ENCODE measurements at regions not wholly inside any gene's neighbourhood (a gene's known extent, or its start where the extent isn't known, plus 50 kb on each side); places are given as distances from the start of the nearest gene placed in this dataset.

- FAIRE-seq (no peak), DNase-seq (ENCODE audit: insufficient read length, low spot score) (no peak)
- TF ChIP-seq POLR2A (IDR thresholded peaks at IDR 0.05; ENCODE audit: low read depth, low read length) (no peak), POU2F2 (IDR thresholded peaks at IDR 0.05; ENCODE audit: low read depth, low read length) (no peak), PAX5 (IDR thresholded peaks at IDR 0.05; ENCODE audit: insufficient read depth, low read length, severe bottlenecking) (no peak), SPI1 (IDR thresholded peaks at IDR 0.05; ENCODE audit: low read depth, low read length) (no peak), TAF1 (IDR thresholded peaks at IDR 0.05; ENCODE audit: low read depth, low read length) (no peak), POLR2AphosphoS5 (IDR thresholded peaks at IDR 0.05; ENCODE audit: low read depth, low read length) (no peak)
Measured at GRCh38 chr16:85387171-85387507, 226.0 kb upstream of the GSE1 start.

- no peak for FAIRE-seq
- no peak for TF ChIP-seq POU2F2 (IDR thresholded peaks at IDR 0.05; ENCODE audit: low read depth, low read length)
- TF ChIP-seq TAF1 (IDR thresholded peaks at IDR 0.05; ENCODE audit: low read depth, low read length) = no peak
- no peak for TF ChIP-seq PAX5 (IDR thresholded peaks at IDR 0.05; ENCODE audit: insufficient read depth, low read length, severe bottlenecking)
Measured at GRCh38 chr16:85387731-85388295, 225.3 kb upstream of the GSE1 start.

GRCh38 chr16:85389679-85390470 is 223.2 kb upstream of the GSE1 start:
- no peak for FAIRE-seq
- TF ChIP-seq SPI1 (IDR thresholded peaks at IDR 0.05; ENCODE audit: low read depth, low read length) (no peak), POLR2A (IDR thresholded peaks at IDR 0.05; ENCODE audit: low read depth, low read length) (no peak), PAX5 (IDR thresholded peaks at IDR 0.05; ENCODE audit: insufficient read depth, low read length, severe bottlenecking) (no peak), POU2F2 (IDR thresholded peaks at IDR 0.05; ENCODE audit: low read depth, low read length) (no peak), POLR2AphosphoS5 (IDR thresholded peaks at IDR 0.05; ENCODE audit: low read depth, low read length) (no peak), TAF1 (IDR thresholded peaks at IDR 0.05; ENCODE audit: low read depth, low read length) (no peak)
- no peak for DNase-seq (ENCODE audit: insufficient read length, low spot score)

More at GRCh38 chr16:85387731-85388295, 225.3 kb upstream of the GSE1 start:
- DNase-seq (ENCODE audit: insufficient read length, low spot score) = no peak

- no peak for TF ChIP-seq TAF1 (IDR thresholded peaks at IDR 0.05; ENCODE audit: low read depth, low read length)
- DNase-seq (ENCODE audit: insufficient read length, low spot score) (no peak), FAIRE-seq (no peak)
Measured at GRCh38 chr16:85390511-85391174, 222.5 kb upstream of the GSE1 start.

- no peak for FAIRE-seq
- TF ChIP-seq POLR2A (IDR thresholded peaks at IDR 0.05; ENCODE audit: low read depth, low read length) (no peak), TAF1 (IDR thresholded peaks at IDR 0.05; ENCODE audit: low read depth, low read length) (no peak), SPI1 (IDR thresholded peaks at IDR 0.05; ENCODE audit: low read depth, low read length) (no peak), POLR2AphosphoS5 (IDR thresholded peaks at IDR 0.05; ENCODE audit: low read depth, low read length) (no peak), PAX5 (IDR thresholded peaks at IDR 0.05; ENCODE audit: insufficient read depth, low read length, severe bottlenecking) (no peak)
- DNase-seq (ENCODE audit: insufficient read length, low spot score) = no peak
Measured at GRCh38 chr16:85391175-85391707, 221.9 kb upstream of the GSE1 start.

GRCh38 chr16:85391769-85392583 is 221.1 kb upstream of the GSE1 start:
- DNase-seq (ENCODE audit: insufficient read length, low spot score) = no peak
- no peak for FAIRE-seq
- no peak for TF ChIP-seq POU2F2 (IDR thresholded peaks at IDR 0.05; ENCODE audit: low read depth, low read length)
- no peak for TF ChIP-seq POLR2AphosphoS5 (IDR thresholded peaks at IDR 0.05; ENCODE audit: low read depth, low read length)
- no peak for TF ChIP-seq POLR2A (IDR thresholded peaks at IDR 0.05; ENCODE audit: low read depth, low read length)
- TF ChIP-seq TAF1 (IDR thresholded peaks at IDR 0.05; ENCODE audit: low read depth, low read length) = no peak
- no peak for TF ChIP-seq SPI1 (IDR thresholded peaks at IDR 0.05; ENCODE audit: low read depth, low read length)
- no peak for TF ChIP-seq PAX5 (IDR thresholded peaks at IDR 0.05; ENCODE audit: insufficient read depth, low read length, severe bottlenecking)

- no peak for TF ChIP-seq POLR2A (IDR thresholded peaks at IDR 0.05; ENCODE audit: low read depth, low read length)
- no peak for TF ChIP-seq PAX5 (IDR thresholded peaks at IDR 0.05; ENCODE audit: insufficient read depth, low read length, severe bottlenecking)
- TF ChIP-seq TAF1 (IDR thresholded peaks at IDR 0.05; ENCODE audit: low read depth, low read length) = no peak
- no peak for TF ChIP-seq POU2F2 (IDR thresholded peaks at IDR 0.05; ENCODE audit: low read depth, low read length)
- no peak for TF ChIP-seq POLR2AphosphoS5 (IDR thresholded peaks at IDR 0.05; ENCODE audit: low read depth, low read length)
- no peak for TF ChIP-seq SPI1 (IDR thresholded peaks at IDR 0.05; ENCODE audit: low read depth, low read length)
- FAIRE-seq (no peak), DNase-seq (ENCODE audit: insufficient read length, low spot score) (no peak)
Measured at GRCh38 chr16:85392756-85393673, 220.1 kb upstream of the GSE1 start.

GRCh38 chr16:85393674-85394451 is 219.3 kb upstream of the GSE1 start:
- peak; percentile 97 for DNase-seq (ENCODE audit: insufficient read length, low spot score)
- TF ChIP-seq POU2F2 (IDR thresholded peaks at IDR 0.05; ENCODE audit: low read depth, low read length) (no peak), SPI1 (IDR thresholded peaks at IDR 0.05; ENCODE audit: low read depth, low read length) (no peak), TAF1 (IDR thresholded peaks at IDR 0.05; ENCODE audit: low read depth, low read length) (no peak), POLR2AphosphoS5 (IDR thresholded peaks at IDR 0.05; ENCODE audit: low read depth, low read length) (no peak), POLR2A (IDR thresholded peaks at IDR 0.05; ENCODE audit: low read depth, low read length) (no peak), PAX5 (IDR thresholded peaks at IDR 0.05; ENCODE audit: insufficient read depth, low read length, severe bottlenecking) (no peak)
- FAIRE-seq = peak; percentile 63

All from GM12891 (cell line).